ENCODE measurements at regions not wholly inside any gene's neighbourhood (a gene's known extent, or its start where the extent isn't known, plus 50 kb on each side); places are given as distances from the start of the nearest gene placed in this dataset.

DNA sequence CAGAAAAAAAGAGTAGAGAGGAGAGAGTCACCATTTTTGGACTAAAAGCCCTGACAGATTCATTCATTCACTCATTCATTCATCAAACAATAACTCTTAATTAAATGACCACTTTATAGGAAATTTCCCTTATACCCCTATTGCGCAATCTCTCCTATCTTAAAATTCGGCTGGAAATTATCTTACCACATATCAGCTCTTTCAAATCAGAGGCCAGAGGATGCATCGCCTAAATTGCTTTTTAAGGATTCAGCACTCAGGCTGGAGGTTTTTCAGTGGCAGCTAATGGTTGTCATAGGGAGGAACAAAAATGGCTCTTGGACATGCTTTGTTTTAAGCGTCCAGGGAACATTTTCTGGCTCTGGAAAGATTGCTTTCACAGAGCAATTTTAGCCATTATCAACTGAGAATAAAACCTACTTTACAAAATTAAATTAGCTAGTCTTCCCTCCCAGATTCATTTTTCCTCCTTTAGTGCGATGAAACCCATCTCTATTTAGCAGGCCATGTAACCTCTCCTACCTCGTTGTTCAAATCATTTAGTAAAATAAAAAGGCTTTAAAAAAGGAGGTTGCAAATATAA is 115.2 kb downstream of the OLFM4 start:
- BruUV-seq (replicated peaks) = no TSS peak
- in situ Hi-C loops (cut with HindIII; ENCODE audit: low pct_unique_long_range_greater_than_20kb, low sequenced_read_pairs) (no loop called here), intact Hi-C loops (cut with micrococcal nuclease; ENCODE audit: unreplicated experiment) (no loop called here)
- Histone ChIP-seq H3K27me3 (ENCODE audit: control insufficient read depth, insufficient read depth, low read length) (no peaks in the 10 kb centered on the region), H3K27ac (ENCODE audit: low read length) (no peak overlapping the region), H3K4me1 (ENCODE audit: control insufficient read depth, insufficient read depth, low read length) (no peaks in the 10 kb centered on the region), H3K36me3 (ENCODE audit: control insufficient read depth, insufficient read depth, low read length) (no peaks in the 10 kb centered on the region), H3K4me3 (ENCODE audit: low read depth in 2 of 2, low read length in 2 of 2) (no peak overlapping the region), H3K9me3 (ENCODE audit: control insufficient read depth, insufficient read depth, low read depth, low read length) (no peaks in the 10 kb centered on the region)
- DNase-seq (ENCODE audit: low read depth, low spot score) (no peak), ATAC-seq (no peak)
- ChIA-PET POLR2A (no interaction called here), CTCF (no interaction called here)
- TF ChIP-seq, protein P1, sequence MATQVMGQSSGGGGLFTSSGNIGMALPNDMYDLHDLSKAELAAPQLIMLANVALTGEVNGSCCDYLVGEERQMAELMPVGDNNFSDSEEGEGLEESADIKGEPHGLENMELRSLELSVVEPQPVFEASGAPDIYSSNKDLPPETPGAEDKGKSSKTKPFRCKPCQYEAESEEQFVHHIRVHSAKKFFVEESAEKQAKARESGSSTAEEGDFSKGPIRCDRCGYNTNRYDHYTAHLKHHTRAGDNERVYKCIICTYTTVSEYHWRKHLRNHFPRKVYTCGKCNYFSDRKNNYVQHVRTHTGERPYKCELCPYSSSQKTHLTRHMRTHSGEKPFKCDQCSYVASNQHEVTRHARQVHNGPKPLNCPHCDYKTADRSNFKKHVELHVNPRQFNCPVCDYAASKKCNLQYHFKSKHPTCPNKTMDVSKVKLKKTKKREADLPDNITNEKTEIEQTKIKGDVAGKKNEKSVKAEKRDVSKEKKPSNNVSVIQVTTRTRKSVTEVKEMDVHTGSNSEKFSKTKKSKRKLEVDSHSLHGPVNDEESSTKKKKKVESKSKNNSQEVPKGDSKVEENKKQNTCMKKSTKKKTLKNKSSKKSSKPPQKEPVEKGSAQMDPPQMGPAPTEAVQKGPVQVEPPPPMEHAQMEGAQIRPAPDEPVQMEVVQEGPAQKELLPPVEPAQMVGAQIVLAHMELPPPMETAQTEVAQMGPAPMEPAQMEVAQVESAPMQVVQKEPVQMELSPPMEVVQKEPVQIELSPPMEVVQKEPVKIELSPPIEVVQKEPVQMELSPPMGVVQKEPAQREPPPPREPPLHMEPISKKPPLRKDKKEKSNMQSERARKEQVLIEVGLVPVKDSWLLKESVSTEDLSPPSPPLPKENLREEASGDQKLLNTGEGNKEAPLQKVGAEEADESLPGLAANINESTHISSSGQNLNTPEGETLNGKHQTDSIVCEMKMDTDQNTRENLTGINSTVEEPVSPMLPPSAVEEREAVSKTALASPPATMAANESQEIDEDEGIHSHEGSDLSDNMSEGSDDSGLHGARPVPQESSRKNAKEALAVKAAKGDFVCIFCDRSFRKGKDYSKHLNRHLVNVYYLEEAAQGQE (IDR thresholded peaks at IDR 0.05; ENCODE audit: insufficient read depth in 1 of 2, low read depth in 2 of 2, low read length in 1 of 2) = no peak
- TF ChIP-seq POLR2AphosphoS5 (IDR thresholded peaks at IDR 0.05; ENCODE audit: low read depth, low read length) (no peak), SIN3A (IDR thresholded peaks at IDR 0.05; ENCODE audit: borderline replicate concordance, insufficient read depth, low read depth, low read length) (no peak), TCF7L2 (IDR thresholded peaks at IDR 0.05; ENCODE audit: low read depth, low read length) (no peak)
- TF ChIP-seq, protein P2, sequence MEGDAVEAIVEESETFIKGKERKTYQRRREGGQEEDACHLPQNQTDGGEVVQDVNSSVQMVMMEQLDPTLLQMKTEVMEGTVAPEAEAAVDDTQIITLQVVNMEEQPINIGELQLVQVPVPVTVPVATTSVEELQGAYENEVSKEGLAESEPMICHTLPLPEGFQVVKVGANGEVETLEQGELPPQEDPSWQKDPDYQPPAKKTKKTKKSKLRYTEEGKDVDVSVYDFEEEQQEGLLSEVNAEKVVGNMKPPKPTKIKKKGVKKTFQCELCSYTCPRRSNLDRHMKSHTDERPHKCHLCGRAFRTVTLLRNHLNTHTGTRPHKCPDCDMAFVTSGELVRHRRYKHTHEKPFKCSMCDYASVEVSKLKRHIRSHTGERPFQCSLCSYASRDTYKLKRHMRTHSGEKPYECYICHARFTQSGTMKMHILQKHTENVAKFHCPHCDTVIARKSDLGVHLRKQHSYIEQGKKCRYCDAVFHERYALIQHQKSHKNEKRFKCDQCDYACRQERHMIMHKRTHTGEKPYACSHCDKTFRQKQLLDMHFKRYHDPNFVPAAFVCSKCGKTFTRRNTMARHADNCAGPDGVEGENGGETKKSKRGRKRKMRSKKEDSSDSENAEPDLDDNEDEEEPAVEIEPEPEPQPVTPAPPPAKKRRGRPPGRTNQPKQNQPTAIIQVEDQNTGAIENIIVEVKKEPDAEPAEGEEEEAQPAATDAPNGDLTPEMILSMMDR (IDR thresholded peaks at IDR 0.05) = no peak

DNA sequence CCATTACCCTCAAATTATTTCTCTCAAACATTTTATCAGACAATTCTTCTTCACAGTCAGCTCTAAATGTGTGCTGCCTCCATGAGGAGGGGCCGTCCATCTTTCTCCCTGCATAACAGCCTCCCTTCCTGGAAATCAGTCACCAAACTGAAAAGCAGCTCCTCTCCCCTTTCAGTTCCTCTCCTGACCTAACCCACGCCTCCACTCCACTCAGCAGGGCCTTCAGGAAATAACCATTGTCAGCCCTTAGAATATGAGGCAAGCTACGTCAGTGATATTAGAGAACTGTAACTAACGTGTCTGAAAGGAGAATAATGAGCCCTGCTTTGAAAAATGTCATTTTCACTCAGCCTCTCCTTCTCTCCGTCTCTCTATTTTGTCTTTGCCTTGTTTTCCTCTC is 116.2 kb downstream of the OLFM4 start:
- Histone ChIP-seq H3K27me3 (ENCODE audit: control insufficient read depth, insufficient read depth, low read length) (no peaks in the 10 kb centered on the region), H3K4me1 (ENCODE audit: control insufficient read depth, insufficient read depth, low read length) (no peaks in the 10 kb centered on the region), H3K4me3 (ENCODE audit: low read depth in 2 of 2, low read length in 2 of 2) (no peak overlapping the region), H3K27ac (ENCODE audit: low read length) (no peak overlapping the region), H3K9me3 (ENCODE audit: control insufficient read depth, insufficient read depth, low read depth, low read length) (no peaks in the 10 kb centered on the region), H3K36me3 (ENCODE audit: control insufficient read depth, insufficient read depth, low read length) (no peaks in the 10 kb centered on the region)
- CTCF ChIA-PET = no interaction called here
- no TSS peak for BruUV-seq (replicated peaks)
- no peak for TF ChIP-seq TCF7L2 (IDR thresholded peaks at IDR 0.05; ENCODE audit: low read depth, low read length)
- TF ChIP-seq, protein P2 (IDR thresholded peaks at IDR 0.05) = no peak
- no peak for TF ChIP-seq POLR2AphosphoS5 (IDR thresholded peaks at IDR 0.05; ENCODE audit: low read depth, low read length)
- TF ChIP-seq SIN3A (IDR thresholded peaks at IDR 0.05; ENCODE audit: borderline replicate concordance, insufficient read depth, low read depth, low read length) = no peak
- TF ChIP-seq, protein P1 (IDR thresholded peaks at IDR 0.05; ENCODE audit: insufficient read depth in 1 of 2, low read depth in 2 of 2, low read length in 1 of 2) = no peak
- intact Hi-C loops (cut with micrococcal nuclease; ENCODE audit: unreplicated experiment) = no loop called here
- in situ Hi-C loops (cut with HindIII; ENCODE audit: low pct_unique_long_range_greater_than_20kb, low sequenced_read_pairs) = no loop called here
- no peak for ATAC-seq
- DNase-seq (ENCODE audit: low read depth, low spot score) = no peak
- POLR2A ChIA-PET = no interaction called here

Measured in Panc1 (cell line).